GM12865 (cell line): ENCODE measurements at regions not wholly inside any gene's neighbourhood (a gene's known extent, or its start where the extent isn't known, plus 50 kb on each side); places are given as distances from the start of the nearest gene placed in this dataset.

ENCODE experiments used
- DNase-seq: peaks from one replicate; pipeline ENCODE4 v3.0.0; 2010; ENCODE audit warnings: low read depth
- H3K4me3 ChIP-seq: 2 replicates; pipeline ENCODE4 v1.5.1; 2011; ENCODE audit warnings: mild to moderate bottlenecking, low read depth, low read length, control low read depth
- TF ChIP-seq, protein P1 (sequence below): IDR thresholded peaks from 2 replicates; pipeline ENCODE4 v1.5.1; 2011; ENCODE audit warnings: low read length, control low read depth, low read depth, inconsistent platforms; ENCODE audit not compliant: insufficient read depth; ENCODE audit errors: missing control alignments

DNA sequence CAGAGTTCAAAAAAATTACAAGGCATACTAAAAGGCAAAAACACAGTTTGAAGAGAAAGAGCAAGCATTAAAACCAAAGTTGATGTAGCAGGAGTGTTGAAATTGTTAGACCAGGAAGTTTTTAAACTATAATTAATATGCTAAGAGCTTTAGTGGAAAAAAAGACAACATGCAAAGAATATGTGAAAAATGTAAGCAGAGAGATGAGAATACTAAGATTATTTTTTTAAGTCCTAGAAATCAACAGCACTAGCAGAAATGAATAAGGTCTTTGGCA lies 192.6 kb downstream of the ERMARD start:
- H3K4me3 ChIP-seq = no peak overlapping the region
- TF ChIP-seq, protein P1, sequence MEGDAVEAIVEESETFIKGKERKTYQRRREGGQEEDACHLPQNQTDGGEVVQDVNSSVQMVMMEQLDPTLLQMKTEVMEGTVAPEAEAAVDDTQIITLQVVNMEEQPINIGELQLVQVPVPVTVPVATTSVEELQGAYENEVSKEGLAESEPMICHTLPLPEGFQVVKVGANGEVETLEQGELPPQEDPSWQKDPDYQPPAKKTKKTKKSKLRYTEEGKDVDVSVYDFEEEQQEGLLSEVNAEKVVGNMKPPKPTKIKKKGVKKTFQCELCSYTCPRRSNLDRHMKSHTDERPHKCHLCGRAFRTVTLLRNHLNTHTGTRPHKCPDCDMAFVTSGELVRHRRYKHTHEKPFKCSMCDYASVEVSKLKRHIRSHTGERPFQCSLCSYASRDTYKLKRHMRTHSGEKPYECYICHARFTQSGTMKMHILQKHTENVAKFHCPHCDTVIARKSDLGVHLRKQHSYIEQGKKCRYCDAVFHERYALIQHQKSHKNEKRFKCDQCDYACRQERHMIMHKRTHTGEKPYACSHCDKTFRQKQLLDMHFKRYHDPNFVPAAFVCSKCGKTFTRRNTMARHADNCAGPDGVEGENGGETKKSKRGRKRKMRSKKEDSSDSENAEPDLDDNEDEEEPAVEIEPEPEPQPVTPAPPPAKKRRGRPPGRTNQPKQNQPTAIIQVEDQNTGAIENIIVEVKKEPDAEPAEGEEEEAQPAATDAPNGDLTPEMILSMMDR = no peak
- DNase-seq = no peak

DNA sequence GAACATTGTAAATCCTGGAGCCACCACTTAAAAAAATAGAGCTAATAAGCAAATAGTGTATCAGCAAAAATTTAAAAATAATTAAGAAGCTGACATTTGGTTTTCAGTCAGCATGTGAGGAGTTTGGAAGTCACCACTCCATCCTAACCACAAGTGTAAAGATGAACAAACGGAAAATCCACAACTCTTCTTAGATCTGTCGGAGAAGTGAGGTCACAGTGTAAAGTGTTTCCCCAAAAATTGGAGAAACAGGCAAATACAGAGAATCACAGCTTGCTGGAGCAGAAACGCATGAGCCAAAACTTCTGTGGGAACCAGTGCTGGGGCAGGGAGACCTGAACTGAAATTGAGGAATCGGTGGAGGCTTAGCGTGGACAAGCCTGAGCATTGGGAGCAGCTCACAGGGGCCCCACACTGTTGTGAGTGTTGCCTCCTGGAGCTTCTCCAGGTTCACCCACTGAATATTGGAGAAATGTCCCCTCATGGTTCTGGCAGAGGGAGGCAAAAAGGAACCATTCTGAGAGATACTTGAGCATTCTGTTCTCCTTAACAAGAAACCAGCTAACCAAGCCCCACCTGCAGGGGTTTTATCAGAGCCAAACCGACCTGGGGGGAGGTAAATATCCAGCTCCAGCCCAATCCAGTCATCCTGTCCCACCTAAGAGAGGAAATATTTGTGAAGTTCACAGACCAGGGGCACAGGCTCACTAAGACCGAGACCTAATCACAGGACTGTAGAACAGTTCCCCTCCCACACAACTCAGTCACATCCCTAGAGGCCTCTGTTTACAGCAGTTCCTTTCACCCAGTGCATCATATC lies 192.0 kb downstream of the ERMARD start:
- DNase-seq = no peak
- TF ChIP-seq, protein P1 = no peak
- H3K4me3 ChIP-seq = no peak overlapping the region

DNA sequence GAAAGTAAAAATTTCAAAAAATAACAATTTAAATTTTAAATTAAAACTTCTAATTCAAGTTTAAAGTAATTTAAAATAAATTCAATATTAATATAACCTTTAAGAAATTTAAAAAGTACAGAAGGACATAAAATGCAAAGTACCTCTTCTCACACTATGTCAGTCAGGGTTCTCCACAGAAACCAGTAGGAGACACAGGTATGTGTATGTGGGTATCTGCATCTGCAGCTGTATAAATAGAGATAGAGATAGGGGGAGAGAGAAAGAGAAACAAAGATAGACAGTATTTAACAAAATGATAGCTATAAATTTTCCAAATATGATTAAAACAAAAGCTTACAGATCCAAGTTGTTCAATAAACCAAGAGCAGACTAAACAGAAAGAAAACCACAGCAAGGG lies 190.8 kb downstream of the ERMARD start:
- no peak for DNase-seq
- TF ChIP-seq, protein P1 = no peak
- no peak overlapping the region for H3K4me3 ChIP-seq

DNA sequence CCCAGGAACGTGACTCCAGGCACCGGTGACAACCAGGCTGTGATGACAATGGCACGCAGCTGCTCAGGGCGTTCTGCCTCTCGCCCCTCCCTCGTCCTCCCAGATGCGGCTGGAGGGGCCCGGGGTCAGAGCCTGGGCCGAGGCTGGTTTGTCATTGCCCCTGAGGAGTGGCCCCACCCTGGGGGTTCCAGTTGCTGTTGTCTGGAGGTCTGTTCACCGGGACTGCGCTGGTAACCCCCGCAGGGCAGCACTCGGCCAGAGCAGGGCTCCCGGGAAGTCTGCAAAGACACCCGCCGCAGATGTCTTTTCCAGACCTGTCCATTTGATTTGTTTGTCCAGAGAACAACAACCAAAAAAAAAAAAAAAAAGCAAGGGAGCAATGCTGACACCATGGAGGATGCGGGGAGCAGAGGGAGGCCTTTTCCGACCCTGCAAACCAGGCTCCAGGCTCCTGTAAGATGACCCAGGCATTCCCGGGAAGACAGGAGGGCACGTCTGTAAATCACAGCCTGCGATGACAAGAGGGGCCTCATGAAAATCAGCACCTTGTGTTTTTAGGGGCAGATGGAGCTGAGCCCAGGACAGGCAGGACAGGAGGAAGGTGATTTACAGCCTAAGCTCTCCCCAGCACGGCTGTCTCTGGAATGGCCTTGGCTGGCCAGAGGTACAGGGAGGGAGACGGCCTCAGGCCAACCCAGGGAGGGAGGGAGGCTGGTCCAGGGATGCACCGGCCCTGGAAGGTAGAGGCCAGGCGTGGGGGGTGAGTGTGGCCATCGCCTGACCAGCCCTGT lies 189.3 kb downstream of the ERMARD start:
- TF ChIP-seq, protein P1 = no peak
- no peak overlapping the region for H3K4me3 ChIP-seq
- no peak for DNase-seq

DNA sequence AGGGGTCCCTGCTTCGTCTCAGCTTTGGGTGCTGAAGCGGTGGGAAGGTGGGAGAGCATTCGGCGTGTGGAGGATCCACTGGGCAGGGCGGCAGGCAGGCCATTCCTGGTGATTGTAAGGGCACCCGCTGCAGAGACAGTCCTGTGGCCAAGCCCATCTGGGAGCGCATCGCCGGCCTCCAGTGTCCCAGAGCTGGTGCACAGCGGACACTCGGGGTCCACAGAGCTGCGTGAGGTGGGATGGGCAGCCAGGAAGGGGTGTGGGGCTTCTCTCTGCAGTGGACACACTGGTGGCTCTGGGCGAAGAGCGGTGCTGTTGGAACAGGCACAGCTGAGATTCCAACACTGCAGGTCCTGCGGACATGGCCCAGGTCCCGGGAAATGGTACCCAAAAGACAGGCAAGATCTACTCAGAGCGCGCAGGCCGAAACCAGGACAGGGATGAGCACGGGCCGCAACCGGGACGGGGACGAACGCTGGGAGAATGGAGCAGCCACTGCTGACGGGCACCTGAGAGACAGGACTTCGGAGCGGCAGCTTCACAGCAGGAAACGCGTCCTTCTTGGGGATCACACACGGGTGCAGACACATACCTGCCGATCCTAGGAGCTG lies 188.2 kb downstream of the ERMARD start:
- no peak for DNase-seq
- H3K4me3 ChIP-seq = no peak overlapping the region
- TF ChIP-seq, protein P1 = no peak

DNA sequence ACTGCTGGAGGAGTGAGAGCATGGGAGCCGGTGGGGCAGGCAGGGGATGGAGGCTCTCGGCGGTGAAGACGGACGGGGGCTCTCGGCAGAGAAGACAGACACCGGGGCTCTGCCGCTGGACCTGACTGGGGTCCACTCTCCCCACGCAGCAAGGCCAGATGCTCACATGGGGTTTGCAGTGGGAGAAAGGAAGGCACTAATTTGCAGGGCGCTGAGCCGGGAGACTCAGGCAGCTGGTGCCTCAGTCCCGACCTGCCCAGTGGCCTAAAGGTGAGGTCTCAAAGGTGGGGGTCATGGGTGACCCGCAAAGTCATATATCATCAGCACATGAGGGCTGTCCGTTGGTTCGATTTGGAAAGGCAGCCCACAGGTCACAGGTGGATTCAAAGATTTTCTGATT lies 187.3 kb downstream of the ERMARD start:
- no peak for DNase-seq
- TF ChIP-seq, protein P1 = no peak
- no peak overlapping the region for H3K4me3 ChIP-seq
